ENCODE measurements at regions not wholly inside any gene's neighbourhood (a gene's known extent, or its start where the extent isn't known, plus 50 kb on each side); places are given as distances from the start of the nearest gene placed in this dataset.
"Not testable (repeated sequence)": the region's sequence is repeated elsewhere in the genome, so short reads cannot be mapped to it uniquely, and the experiment has no call there.

DNA sequence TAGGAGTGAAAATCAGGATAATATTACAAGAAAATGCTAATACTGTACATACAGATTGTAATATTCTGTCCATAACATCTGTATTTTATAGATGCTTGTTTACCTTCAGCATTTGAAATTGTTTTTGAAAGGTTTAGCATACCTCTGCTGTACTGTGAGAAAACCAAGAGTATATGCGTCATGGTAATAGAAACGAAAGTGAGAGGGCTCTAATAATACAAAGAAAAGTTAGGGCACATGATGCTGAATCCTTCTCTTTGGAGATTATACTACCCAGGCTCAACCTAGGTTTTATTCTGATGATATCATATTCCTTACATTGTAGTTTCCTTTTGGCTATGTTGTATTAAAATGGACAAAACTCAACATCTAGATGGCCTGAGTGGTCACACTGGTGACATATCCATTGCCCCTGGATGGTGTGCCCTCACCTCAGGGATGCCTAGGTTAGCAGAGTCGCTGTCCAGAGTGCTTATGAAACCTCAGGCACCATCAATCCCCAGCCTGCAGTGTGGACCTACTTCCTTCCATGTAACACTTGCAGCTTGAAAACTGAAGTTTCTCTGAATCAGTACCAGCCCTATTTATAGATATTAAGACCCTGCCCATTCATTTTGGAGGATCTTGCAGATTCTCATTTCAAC is 253.7 kb downstream of the KCTD12 start:
- DNase-seq (ENCODE audit: low read depth in 2 of 3, low spot score in 2 of 3): peak in 1 of 3 donors; percentile 19

DNA sequence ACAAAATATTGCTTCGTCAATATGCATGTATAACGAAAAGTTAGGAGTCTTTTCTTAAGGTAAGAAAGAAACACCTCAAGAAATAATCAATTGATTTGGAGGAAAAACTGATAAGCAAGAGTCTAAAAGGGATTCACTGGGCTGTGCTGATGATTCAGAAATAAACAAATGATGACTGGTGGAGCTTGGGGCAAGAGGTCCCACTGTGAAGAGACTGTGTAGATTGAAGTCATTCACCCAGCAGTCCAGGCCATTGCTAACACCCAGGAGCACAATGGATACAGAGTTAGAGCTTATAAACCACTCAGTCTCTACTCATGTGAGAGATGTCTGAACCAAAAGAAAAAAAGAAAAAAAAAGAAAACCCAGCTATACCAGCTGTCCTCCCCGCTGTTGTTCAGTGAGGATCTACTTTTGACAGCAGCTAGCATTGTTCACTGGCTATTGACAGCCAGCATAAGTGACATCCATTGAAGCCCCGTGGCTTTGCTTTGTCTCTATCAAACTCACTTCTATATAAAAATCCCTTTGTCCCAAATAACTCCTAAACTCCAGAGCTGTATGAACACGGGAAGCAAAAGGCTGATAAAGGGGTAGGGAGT is 255.5 kb downstream of the KCTD12 start:
- DNase-seq (ENCODE audit: low read depth in 2 of 3, low spot score in 2 of 3): no peak

DNA sequence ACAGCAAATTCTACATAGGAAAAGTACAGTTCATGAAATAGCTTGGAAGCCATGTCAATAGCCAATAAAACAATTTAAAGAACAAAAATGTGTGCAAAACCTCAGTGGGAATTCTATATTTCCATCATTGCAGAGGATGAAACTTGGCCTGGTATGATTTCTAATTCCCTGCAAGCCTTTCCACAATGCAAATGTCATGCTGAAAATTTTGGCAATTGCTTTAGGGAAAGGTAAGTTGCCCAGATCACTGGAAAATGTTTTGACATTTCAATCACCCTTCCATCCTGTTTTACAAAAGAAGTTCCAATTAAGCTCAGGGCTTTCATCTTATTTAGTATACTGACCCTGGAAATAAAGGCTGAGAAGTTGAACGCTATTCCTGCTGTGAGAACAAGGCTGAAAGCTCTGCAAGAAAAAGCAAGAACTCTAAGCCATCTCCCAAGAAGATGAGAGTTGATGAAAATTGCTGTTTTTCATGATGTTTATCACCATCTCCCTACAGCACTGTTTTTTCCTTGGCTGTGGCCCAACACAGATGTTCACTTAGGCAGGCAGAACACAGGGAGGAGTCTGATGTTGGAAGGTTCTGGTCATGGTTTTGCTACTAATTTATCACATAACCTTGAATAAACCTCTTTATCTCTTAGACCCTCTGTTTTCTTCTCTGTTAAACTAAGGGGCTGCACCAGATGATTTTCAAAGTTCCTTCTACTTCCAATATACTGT is 263.7 kb downstream of the KCTD12 start:
- DNase-seq (ENCODE audit: low read depth in 2 of 3, low spot score in 2 of 3): no peak

DNA sequence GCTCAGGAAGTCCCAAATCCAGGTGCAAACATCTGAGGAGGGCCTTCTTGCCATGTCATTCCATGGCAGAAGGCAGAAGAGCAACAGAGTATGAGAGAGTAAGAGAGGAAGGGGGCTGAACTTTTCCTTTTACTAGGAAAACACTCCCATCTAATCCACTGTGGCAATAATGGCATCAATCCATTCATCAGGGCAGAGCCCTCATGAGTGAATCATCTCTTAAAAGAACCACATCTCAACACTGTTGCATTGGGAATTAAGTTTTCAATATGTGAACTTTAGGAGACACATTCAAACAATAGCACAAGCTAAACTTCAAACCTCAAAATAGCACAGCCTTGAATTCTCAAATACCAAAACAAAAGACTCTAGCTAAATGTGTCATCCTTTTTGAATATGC is 264.5 kb downstream of the KCTD12 start:
- DNase-seq (ENCODE audit: low read depth in 2 of 3, low spot score in 2 of 3): no peak

DNA sequence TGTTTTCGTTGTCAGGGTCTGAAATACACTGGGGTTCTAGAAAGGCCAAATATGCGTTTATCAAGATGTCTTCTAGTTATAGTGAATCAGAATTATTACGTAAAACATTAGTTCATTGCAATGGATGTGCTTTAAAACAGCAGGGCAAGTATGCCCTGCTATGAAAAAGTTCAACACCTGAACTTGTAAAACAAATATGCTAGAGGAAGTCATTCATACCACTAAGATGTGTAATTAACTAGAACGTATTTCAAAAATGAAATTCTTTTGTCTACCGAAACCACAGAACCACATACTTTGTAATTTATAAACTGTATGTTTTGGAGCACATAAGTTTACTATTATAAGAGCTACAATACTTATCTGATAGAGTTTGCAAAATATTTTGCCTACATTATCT is 266.2 kb downstream of the KCTD12 start:
- no peak for DNase-seq (ENCODE audit: low read depth in 2 of 3, low spot score in 2 of 3)

DNA sequence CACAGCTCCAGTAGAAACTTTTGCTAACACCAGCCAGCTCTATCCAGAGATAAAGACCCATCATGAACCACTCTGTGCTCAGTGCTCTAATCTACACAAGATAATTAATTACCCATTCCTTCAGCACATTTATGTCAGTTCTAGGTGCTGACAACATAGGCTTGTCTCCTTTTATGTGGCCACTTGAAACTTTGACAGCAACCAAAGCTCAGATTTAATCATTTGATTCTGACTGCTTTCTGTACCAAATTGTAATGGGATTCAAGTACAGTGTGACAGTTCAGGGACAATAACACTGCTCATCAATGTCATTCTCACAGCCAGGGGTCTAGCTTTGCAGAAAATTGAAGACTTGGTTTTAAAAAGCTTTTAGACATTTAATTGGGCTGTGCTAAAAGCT is 266.6 kb downstream of the KCTD12 start:
- DNase-seq (ENCODE audit: low read depth in 2 of 3, low spot score in 2 of 3): no peak

DNA sequence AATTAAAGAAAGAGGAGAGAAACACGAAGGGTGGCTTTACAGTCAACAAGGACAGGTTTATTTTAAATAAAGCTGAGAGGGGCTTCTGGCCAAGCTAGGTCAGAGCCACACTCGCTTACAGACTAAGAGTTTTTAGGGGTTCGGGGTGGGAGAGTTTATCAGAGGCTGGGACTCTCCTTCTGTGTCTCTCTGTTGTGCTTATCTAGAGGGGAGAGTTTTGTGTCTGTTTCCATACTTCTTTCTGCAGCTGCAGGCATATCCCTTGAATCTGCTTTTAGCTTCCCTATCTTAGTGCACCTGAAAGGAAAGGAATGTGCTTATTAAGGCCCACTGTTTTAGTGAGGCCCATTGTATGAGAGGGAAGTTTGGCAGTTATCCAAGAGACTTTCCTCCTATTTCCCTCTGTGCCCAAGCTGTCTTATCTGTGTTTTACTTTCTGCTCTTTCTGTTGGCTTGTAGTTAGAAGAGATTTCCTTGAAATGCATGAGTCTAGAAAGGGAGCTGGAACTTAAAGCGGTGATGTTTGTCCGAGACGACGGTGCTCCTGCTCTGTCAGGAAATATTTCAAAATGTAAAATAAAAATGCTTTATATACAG is 275.3 kb downstream of the KCTD12 start:
- DNase-seq (ENCODE audit: low read depth in 2 of 3, low spot score in 2 of 3): no peak

DNA sequence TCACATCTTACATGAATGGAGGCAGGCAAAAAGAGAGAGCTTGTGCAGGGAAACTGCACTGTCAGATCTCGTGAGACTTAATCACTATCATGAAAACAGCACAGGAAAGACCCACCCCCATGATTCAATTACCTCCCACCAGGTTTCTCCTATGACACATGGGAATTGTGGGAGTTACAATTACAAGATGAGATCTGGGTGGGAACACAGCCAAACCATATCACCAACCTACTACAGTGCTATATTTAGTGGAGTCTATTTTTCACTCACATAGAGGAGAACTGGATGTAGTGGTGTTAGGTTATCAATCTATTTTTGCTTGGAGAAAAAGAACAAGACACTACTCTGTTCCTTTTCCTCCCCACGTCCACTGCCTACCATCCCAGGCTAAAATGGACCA is 276.6 kb downstream of the KCTD12 start:
- DNase-seq (ENCODE audit: low read depth in 2 of 3, low spot score in 2 of 3): no peak

DNA sequence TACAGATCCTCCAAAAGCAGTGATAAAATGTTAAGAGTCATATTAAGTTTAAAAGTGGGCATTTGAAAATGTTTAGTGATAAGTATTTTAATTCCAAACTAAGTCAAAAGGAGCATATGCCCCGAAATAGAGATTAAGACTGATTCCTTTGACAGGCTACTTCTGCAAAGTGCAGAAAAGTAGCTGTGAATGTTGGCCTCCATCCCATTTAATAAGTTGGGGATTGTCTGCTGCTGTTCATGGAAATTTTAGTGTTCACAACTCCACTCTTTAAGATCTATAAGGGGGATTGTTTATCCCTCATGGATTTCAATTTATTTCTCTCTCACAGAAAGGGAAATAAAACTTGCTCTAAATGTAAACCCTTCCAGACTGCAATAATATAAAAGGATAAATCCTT is 278.3 kb downstream of the KCTD12 start:
- no peak for DNase-seq (ENCODE audit: low read depth in 2 of 3, low spot score in 2 of 3)

DNA sequence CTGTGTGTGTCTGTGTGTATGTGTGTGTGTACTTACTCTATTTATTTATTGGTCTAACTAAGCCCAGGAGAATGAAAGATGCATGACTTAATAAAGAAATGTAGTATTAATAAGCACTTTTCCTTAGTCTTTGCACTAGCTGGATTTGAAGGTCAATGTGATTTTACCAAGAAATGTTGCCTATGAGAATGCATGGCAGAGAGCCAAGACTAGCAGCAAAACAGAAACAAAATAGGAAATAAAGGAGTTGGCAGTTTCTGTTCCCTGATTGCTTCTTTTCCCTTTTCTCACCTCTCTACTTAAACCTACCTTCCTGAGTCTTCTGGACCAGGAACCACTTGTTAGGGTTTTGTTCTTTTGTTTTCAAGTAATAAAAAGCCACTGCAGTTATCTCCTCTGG is 286.1 kb downstream of the KCTD12 start:
- DNase-seq (ENCODE audit: low read depth in 2 of 3, low spot score in 2 of 3): no peak

DNA sequence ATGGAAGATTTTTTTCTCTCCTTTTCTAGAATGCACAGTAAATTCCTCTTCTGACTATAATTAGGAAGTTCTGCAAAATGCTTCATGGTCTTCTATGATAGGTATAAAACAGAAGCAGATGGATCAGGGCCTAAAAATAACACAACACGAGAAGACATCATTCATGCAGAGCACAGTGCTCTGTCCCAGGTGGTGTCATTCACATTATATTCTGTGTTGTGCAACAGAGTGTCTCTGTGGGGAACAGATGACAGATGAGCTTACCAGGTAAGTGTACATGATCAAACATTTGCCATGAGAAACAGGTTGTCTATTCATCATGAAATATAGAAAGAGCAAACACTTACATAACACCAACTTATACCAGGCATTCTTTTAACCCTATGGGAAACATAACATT is 288.3 kb downstream of the KCTD12 start:
- no peak for DNase-seq (ENCODE audit: low read depth in 2 of 3, low spot score in 2 of 3)

DNA sequence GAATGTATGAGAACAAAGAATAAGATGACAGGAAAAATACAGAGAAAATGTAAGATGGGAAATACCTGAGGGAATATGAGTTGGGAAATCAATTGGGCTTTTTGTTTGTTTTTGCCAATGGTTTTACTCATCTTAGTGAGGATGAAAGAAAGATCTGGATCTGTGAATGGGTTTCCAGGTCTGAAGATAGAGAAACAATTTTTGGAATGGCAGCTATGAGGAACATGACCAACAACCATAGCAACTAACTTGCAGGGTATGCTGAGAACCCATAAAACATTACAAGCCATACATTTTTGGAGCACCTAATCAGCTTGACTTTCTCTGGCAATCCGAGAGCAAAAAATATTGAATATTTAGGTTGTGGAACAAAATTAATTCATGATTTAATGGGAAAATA is 290.0 kb downstream of the KCTD12 start:
- no peak for DNase-seq (ENCODE audit: low read depth in 2 of 3, low spot score in 2 of 3)

DNA sequence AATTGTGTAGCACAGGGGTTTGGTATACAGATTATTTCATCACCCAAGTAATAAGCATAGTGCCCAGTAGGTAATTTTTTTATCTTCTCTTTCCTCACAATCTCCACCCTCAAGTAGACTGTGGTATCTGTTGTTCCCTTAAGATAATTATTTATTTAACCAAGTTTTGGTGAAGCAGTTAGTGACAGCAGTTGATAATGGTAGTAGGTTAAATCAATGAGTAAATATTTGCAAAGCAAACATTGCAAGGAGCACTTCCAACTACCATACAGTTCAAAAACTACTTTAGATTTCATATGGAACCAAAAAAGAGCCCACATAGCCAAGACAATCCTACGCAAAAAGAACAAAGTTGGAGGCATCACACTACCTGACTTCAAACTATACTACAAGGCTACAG is 291.8 kb downstream of the KCTD12 start:
- no peak for DNase-seq (ENCODE audit: low read depth in 2 of 3, low spot score in 2 of 3)

DNA sequence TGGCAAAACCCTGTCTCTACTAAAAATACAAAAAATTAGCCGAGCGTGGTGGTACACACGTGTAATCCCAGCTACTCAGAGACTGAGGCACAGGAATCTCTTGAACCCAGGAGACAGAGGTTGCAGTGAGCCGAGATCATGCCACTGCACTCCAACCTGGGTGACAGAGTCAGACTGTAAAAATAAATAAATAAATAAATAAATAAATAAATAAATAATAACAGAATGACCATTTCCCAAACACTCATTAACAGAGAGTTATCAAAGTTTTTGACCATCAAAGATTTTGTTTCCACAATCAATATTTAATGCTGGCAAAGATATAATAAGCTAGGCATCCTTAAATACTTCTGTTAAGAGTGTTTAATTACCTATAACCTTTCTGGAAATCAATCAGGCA is 299.4 kb downstream of the KCTD12 start:
- DNase-seq (ENCODE audit: low read depth in 2 of 3, low spot score in 2 of 3): no peak

DNA sequence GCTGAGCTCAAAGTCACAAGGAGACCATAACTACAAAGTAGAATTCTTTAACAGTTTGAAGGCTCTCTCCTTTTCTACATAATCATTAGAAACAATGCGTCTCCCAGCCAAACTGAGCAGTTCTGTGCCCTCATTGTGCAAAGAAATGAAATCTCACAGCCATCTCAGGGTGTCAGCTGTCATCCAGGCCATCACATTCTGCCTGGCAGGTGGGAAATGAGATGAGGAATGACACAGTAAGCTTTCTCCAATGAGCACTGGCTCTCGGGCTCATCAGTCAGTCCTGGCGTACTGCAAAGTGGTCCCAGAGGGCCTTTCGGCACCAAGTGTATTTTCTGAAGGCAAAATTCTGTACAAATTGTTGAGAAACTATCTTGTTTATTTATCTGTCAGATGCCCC is 306.5 kb downstream of the KCTD12 start:
- no peak for DNase-seq (ENCODE audit: low read depth in 2 of 3, low spot score in 2 of 3)

DNA sequence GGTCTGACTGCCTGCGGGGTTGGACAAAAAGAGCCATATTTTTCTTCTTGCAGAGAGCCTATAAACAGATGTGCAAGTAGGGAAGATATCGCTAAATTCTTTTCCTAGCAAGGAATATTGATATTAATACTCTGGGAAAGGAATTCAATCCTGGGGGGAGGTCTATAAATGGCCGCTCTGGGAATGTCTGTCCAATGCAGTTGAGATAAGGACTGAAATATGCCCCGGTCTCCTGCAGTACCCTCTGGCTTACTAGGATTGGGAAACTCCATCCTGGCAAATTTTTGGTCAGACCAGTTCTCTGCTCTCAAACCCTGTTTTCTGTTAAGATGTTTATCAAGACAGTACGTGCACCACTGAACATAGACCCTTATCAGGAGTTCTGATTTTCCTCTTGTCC is 310.6 kb downstream of the KCTD12 start:
- DNase-seq (ENCODE audit: low read depth in 2 of 3, low spot score in 2 of 3): not testable (repeated sequence)

DNA sequence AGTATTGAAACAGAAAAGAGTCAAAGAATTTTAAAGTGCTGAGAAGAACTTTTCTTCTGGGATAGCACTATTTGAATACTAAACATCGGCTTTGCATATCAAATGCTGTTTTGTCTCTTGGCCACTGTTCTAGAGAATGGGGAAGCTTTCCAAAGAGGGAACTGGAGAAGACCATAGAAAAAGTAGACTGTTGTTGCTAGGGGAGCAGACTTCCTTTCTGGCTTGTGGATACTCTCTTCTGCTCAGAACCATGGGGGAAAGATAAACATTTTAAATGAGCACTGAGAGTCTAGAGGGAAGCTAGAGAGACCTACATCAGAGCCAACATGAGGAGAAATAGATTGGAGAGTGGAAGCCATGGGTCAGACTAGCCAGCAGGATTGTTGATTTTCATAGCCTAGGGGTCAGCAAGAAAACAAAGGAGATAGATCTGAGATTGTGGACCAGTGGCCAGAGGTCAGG is 315.7 kb downstream of the KCTD12 start:
- DNase-seq (ENCODE audit: low read depth in 2 of 3, low spot score in 2 of 3): no peak

DNA sequence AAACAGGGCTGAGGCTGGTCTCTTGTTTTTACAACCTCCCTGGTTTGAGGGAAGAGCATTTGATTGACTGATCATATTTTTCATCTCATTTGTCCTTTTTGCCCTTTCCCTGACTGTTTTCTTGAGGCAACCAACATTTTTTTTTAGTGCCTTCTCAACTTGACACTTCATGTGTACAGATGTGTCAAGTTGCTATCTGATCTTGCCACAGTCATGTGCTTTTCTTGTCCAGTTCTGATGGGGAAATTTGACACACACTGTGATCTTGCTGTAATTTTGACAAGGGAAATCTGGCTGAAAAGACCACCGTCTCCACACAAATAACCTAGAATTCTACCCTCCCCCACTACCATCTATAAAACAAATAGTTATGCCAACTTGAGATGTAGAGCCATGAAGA is 329.6 kb downstream of the KCTD12 start:
- DNase-seq (ENCODE audit: low read depth in 2 of 3, low spot score in 2 of 3): no peak

DNA sequence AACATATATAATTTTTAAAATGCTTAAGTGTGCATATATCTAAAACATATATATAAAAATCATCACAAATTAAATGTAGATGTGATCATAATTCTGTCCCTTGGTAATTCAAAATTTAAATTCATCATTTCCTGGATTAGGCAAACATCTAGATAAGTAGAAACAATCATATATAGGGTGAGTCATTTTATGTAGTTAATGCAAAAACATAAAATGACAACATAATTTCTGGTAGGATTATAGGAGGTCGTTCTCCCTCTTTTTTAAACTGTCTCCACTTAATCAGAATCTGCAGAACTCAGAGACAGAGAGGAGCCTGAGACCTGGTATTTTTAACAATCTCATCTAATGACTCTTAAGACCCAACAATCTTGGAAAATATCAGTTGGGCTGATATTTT is 333.4 kb downstream of the KCTD12 start:
- no peak for DNase-seq (ENCODE audit: low read depth in 2 of 3, low spot score in 2 of 3)

DNA sequence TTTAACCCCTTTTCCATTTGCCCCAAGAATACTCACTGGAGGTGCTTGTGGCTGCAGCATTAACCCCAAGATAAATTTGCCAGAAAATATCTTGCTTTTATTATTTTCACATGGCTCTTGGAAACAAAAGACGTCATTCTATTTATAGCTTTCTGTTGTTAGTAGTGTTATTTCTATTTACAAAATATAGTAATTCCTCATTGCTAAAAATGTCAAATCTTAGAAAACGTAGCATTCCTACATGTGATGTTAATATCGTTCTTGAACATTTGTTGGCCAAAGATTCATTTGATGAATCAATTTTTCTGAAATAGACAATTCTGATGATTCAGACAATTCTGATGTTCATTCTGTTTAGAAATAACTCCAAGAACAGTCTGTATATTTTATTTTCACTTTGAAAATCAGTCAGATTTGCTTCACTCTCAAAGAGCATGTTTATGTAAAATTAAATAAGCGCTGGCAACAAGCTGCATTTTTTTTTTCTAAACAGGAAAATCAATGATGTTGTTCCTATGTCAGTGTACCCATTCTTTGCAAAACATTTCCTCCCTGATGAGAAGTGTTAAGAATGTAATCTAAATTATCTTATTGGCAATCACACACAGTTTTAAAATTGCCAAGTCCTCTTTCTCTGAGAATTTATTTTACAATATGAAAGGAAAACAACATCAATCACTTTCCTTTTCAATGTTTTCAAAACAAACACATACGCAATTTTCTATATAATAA is 334.0 kb downstream of the KCTD12 start:
- no peak for DNase-seq (ENCODE audit: low read depth in 2 of 3, low spot score in 2 of 3)

DNA sequence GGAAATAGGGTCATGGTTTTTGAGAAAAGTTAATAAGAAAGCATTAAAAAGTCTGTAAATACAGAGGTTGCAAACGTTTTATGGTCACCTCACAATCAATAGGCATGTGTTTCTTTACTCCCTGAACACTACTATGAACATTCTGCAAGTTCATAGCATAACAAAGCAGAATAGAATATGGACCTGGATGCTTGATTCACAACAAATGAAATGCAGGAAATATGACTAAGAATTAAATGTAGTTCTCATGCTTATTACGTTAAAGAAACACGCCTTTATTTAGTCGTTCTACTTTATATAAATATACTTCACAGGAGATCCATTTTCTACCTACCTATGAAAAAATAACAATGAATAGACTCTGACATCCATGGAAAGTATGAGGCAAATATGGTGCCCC is 344.0 kb downstream of the KCTD12 start:
- DNase-seq (ENCODE audit: low read depth in 2 of 3, low spot score in 2 of 3): no peak

Data from hematopoietic multipotent progenitor cell (in vitro differentiated cells).